HepG2 (cell line): ENCODE measurements at regions not wholly inside any gene's neighbourhood (a gene's known extent, or its start where the extent isn't known, plus 50 kb on each side); places are given as distances from the start of the nearest gene placed in this dataset.
"Not testable (repeated sequence)": the region's sequence is repeated elsewhere in the genome, so short reads cannot be mapped to it uniquely, and the experiment has no call there.

Experiments used
- ATAC-seq: fragments of 200-7000 bp; cut with Tn5 transposase; 3 replicates; pipeline ENCODE4 v1.9.1; 2020; ENCODE audit warnings: mild to moderate bottlenecking, moderate library complexity
- BruUV-seq: library from RNA; stranded (reverse); fragments of 400-500 nt; replicated peaks from 2 replicates; lab custom pipeline; 2021; lab: Mats Ljungman, UMichigan
- CTCF ChIA-PET: fragments of 300-600 bp; formaldehyde crosslinking; extraction: SDS; loops from one replicate; lab custom pipeline; 2021; ENCODE audit warnings: low total read pairs, inconsistent platforms, low intra/inter-chr PET ratio; lab: Yijun Ruan, JAX
- POLR2A ChIA-PET: fragments of 350-600 bp; sonication (Branson Sonifier 250); formaldehyde crosslinking; loops from one replicate; lab custom pipeline; 2020; ENCODE audit warnings: antibody characterized with exemption, inconsistent platforms; lab: Yijun Ruan, JAX
- DNase-seq: peaks from one replicate; pipeline ENCODE4 v3.0.0-alpha.2; 2015; ENCODE audit warnings: low spot score
- FAIRE-seq: peaks from 3 replicates; lab custom pipeline; 2011; peaks lifted over from hg19 to GRCh38; lab: Jason Lieb, UNC
- H2AFZ ChIP-seq: one replicate; pipeline ENCODE4 v1.6.1; 2011; ENCODE audit warnings: low read length, inconsistent platforms
- H3K27ac ChIP-seq: fragments of 300-600 bp; 3 replicates; pipeline ENCODE4 v1.8.0; 2011; ENCODE audit warnings: mixed run types, mild to moderate bottlenecking, mixed read lengths, low read length, inconsistent platforms; ENCODE audit not compliant: insufficient read depth; ENCODE audit errors: extremely low read length
- H3K27me3 ChIP-seq, 2 experiments: fragments of 200-600 bp in 1 of 2; 2 replicates in 1 of 2; 3 replicates in 1 of 2; pipeline versions ENCODE4 v1.6.0 to v1.8.0; 2011; ENCODE audit warnings: low read length in 2 of 2, mild to moderate bottlenecking in 2 of 2, moderate library complexity in 2 of 2, inconsistent platforms in 1 of 2; ENCODE audit not compliant: insufficient read depth in 2 of 2, control insufficient read depth in 1 of 2
- H3K36me3 ChIP-seq, 2 experiments: fragments of 200-600 bp in 1 of 2; replicated peaks in 1 of 2; 2 replicates in 1 of 2; 3 replicates in 1 of 2; pipeline versions ENCODE4 v1.5.1 to v1.8.0; 2011; ENCODE audit warnings: low read length in 2 of 2, inconsistent platforms in 1 of 2; ENCODE audit not compliant: insufficient read depth in 2 of 2, control insufficient read depth in 1 of 2
- H3K4me1 ChIP-seq: 2 replicates; pipeline ENCODE4 v1.5.1; 2012; ENCODE audit warnings: low read length, inconsistent platforms; ENCODE audit not compliant: insufficient read depth
- H3K4me2 ChIP-seq: 2 replicates; pipeline ENCODE4 v1.6.0; 2011; ENCODE audit warnings: low read depth, low read length, inconsistent platforms
- H3K4me3 ChIP-seq, 3 experiments: fragments of 200-600 bp in 1 of 3; sonication (generic), shearing (Covaris generic) in 1 of 3; replicated peaks in 1 of 3; 2 replicates each; pipeline ENCODE4 v1.5.1; 2011 to 2016; ENCODE audit warnings: low read length in 3 of 3, inconsistent platforms in 2 of 3, low read depth in 2 of 3, mild to moderate bottlenecking in 2 of 3, control low read depth in 1 of 3, mixed read lengths in 1 of 3; ENCODE audit not compliant: insufficient read depth in 1 of 3
- H3K79me2 ChIP-seq: one replicate; pipeline ENCODE4 v1.6.1; 2011; ENCODE audit warnings: low read length, inconsistent platforms; ENCODE audit not compliant: insufficient read depth
- H3K9ac ChIP-seq: 2 replicates; pipeline ENCODE4 v1.6.0; 2011; ENCODE audit warnings: mild to moderate bottlenecking, low read depth, low read length, inconsistent platforms; ENCODE audit not compliant: insufficient read depth
- H3K9me3 ChIP-seq: 2 replicates; pipeline ENCODE4 v1.5.1; 2012; ENCODE audit warnings: mild to moderate bottlenecking, low read length
- H4K20me1 ChIP-seq: 2 replicates; pipeline ENCODE4 v1.6.0; 2011; ENCODE audit warnings: inconsistent platforms, mild to moderate bottlenecking, low read length, moderate library complexity; ENCODE audit not compliant: insufficient read depth
- HOMEZ ChIP-seq: IDR thresholded peaks from 2 replicates; pipeline ENCODE4 v1.6.1; 2016; ENCODE audit warnings: low read depth
- SRF ChIP-seq: IDR thresholded peaks from 2 replicates; pipeline ENCODE4 v1.6.1; 2011; ENCODE audit warnings: mild to moderate bottlenecking, low read depth, low read length, moderate library complexity
- ZMYM4 ChIP-seq: sonication (generic); formaldehyde crosslinking; IDR thresholded peaks from 2 replicates; pipeline ENCODE4 v1.8.1; 2023; ENCODE audit warnings: mild to moderate bottlenecking, missing genetic modification reagents
- WGBS: methylation state at CpG from one replicate; pipeline ENCODE4 v1.1.6; 2017; ENCODE audit warnings: low lambda C conversion rate; 5-methylcytosine and 5-hydroxymethylcytosine counted together
- in situ Hi-C: cut with HindIII; loops from 2 replicates; pipeline ENCODE4 v1.10.0; 2017; ENCODE audit warnings: low pct_unique_long_range_greater_than_20kb; ENCODE audit not compliant: extremely low pct_ligation_motif_present
- intact Hi-C: fragments of 100-400 bp; cut with micrococcal nuclease; formaldehyde crosslinking; loops from one replicate; pipeline ENCODE4 v1.10.0; 2022; ENCODE audit not compliant: unreplicated experiment

GRCh38 chr10:46724258-46724657, 145.3 kb downstream of the SYT15 start:
- H3K9ac ChIP-seq, H3K4me3 ChIP-seq, POLR2A ChIA-PET, H3K36me3 ChIP-seq, H3K9me3 ChIP-seq, H3K27me3 ChIP-seq, FAIRE-seq, H3K79me2 ChIP-seq, H2AFZ ChIP-seq, intact Hi-C loops, in situ Hi-C loops, H3K4me1 ChIP-seq, BruUV-seq, CTCF ChIA-PET, H4K20me1 ChIP-seq, H3K27ac ChIP-seq: not testable (repeated sequence)
- 0 out of 2 replicates have a peak overlapping the region, but pooled peaks have one; percentile 27 for H3K4me2 ChIP-seq
- TF ChIP-seq SRF (0 out of 2 replicates have a peak, but pooled peaks have one; percentile 56), ZMYM4 (CRISPR knock-in tag) (0 out of 2 replicates have a peak, but pooled peaks have one; percentile 35), HOMEZ (peak; percentile 73; the same call in 1 of the 2 replicates)
- 32% methylated on average over 3 of the region's 3 CpGs for WGBS
- peak; percentile 39 for DNase-seq
- ATAC-seq, result peak; percentile 84

DNA sequence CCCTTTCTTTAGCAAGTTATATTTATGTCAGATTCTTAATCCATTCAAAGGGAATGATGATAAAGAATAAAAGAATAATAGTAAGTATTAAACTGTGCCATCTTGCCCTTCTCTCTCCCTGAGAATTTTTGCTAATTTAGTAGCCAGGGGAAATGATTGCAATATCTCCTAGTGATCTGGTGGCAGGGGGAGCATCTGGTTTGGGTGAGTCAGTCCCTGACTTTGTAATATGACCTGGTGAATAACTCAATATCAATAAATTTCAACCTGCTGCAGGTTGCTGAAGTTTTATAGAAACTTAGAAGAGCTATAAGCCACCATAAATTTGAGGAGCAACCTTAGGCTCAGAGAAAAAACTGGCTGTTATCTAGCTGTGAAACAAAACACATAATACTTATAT, 149.4 kb downstream of the SYT15 start:
- H3K4me2 ChIP-seq, in situ Hi-C loops, H3K79me2 ChIP-seq, DNase-seq, H3K9me3 ChIP-seq, ATAC-seq, FAIRE-seq, H2AFZ ChIP-seq, intact Hi-C loops, CTCF ChIA-PET, H3K27me3 ChIP-seq, H3K4me3 ChIP-seq, H4K20me1 ChIP-seq, H3K36me3 ChIP-seq, H3K4me1 ChIP-seq, BruUV-seq, H3K9ac ChIP-seq, H3K27ac ChIP-seq, POLR2A ChIA-PET: not testable (repeated sequence)

DNA sequence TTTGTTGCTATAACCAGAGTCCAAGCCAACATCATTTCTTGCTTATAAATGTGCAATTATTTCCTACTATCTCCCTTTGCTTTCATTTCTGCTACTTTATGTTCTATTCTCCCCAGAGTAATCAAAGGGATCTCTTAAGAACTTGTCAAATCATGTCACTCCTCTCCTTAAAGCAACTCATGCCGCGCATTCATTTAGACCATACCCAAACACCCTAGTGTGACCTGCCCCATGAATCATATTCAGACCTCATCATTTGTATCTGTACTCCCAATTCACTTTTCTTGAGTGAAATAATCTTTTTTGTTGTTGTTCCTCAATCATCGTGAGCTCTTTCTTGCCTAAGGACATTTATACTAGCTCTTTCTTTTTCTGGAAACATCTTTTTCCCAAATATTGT, 151.8 kb downstream of the SYT15 start:
- ATAC-seq, H3K27me3 ChIP-seq, H3K4me2 ChIP-seq, H3K4me3 ChIP-seq, FAIRE-seq, H3K9ac ChIP-seq, H4K20me1 ChIP-seq, DNase-seq, H3K27ac ChIP-seq, H3K36me3 ChIP-seq, H2AFZ ChIP-seq, BruUV-seq, POLR2A ChIA-PET, H3K9me3 ChIP-seq, H3K79me2 ChIP-seq, CTCF ChIA-PET, intact Hi-C loops, H3K4me1 ChIP-seq, in situ Hi-C loops: not testable (repeated sequence)
- 89% methylated on average over 1 of the region's 3 CpGs for WGBS

DNA sequence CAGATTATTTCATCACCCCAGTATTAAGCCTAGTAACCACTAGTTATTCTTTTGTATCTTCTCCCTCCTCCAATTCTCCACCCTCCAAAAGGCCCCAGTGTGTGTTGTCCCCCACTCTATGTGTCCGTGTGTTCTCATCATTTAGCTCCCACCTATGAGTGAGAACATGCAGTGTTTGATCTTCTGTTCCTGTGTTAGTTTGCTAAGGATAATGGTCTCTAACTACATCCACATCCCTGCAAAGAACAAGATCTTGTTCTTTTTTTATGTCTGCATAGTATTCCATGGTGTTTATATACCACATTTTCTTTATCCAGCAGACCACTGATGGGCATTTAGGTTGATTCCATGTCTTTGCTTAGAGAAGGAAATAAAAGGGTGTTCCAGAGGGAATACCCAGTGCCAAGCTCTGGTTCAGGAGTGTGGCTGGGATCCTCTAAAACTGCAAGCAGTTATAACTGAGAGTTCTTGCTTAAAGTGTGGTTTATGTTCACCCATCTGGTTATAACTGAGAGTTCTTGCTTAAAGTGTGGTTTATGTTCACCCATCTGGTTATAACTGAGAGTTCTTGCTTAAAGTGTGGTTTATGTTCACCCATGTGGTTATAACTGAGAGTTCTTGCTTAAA, 154.8 kb downstream of the SYT15 start:
- H4K20me1 ChIP-seq, H3K9me3 ChIP-seq, H3K79me2 ChIP-seq, DNase-seq, H3K27me3 ChIP-seq, H2AFZ ChIP-seq, POLR2A ChIA-PET, H3K4me1 ChIP-seq, H3K36me3 ChIP-seq, BruUV-seq, ATAC-seq, in situ Hi-C loops, H3K4me3 ChIP-seq, CTCF ChIA-PET, H3K4me2 ChIP-seq, FAIRE-seq, intact Hi-C loops, H3K9ac ChIP-seq, H3K27ac ChIP-seq: not testable (repeated sequence)
- WGBS, result no CpG with 5 or more reads among the region's 1 CpG
